SK-N-MC (cell line): ENCODE measurements at regions not wholly inside any gene's neighbourhood (a gene's known extent, or its start where the extent isn't known, plus 50 kb on each side); places are given as distances from the start of the nearest gene placed in this dataset.

Experiments
- EZH2 ChIP-seq: fragments of 200-600 bp; sonication (generic); IDR thresholded peaks from one replicate; pipeline ENCODE4 v1.6.1; 2017; ENCODE audit warnings: antibody characterized with exemption
- FOXP2 ChIP-seq: optimal IDR thresholded peaks from 2 replicates; pipeline ENCODE3; 2011; ENCODE audit warnings: mild to moderate bottlenecking, moderate library complexity; ENCODE audit not compliant: insufficient read depth; ENCODE audit errors: extremely low read length, control extremely low read depth
- POLR2AphosphoS5 ChIP-seq: IDR thresholded peaks from 2 replicates; pipeline ENCODE4 v1.6.1; 2012; ENCODE audit warnings: mild to moderate bottlenecking, low read depth, low read length, borderline replicate concordance

DNA sequence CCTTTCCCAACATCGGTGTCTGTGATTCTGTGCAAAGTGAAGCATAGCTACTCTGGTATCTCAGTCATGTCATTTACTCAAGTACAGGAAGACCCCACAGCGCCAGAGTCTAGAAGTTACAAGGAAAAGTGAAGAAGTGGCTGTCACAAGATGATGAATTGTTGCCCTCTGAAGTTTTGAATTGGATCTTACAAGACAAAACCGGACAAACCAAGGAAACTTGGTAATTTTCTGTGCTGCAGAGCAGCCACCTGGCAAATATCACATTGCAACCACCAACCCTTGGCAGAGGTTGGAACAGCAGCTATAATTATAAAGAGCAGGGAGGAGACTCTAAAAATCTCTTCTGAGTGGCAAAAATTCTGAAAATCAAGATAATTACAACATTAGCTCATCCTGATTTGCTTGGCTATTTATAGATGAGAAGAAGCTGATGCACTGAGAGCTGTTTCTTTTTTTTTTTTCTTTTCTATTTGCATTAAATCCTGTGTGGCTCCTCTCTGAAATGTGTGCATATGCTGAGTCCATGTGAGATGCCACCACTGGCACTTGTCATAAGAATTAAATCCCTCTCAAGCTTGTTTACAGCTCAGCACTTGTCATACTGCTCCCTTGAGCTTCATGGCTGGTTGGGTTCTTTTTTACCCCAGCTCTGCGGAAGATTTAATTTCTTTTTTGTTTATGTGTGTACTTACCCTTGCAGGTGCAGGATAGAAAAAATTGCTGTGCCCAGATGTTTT is 68.0 kb upstream of the MNS1 start:
- no peak for TF ChIP-seq EZH2
- TF ChIP-seq FOXP2 = no peak
- no peak for TF ChIP-seq POLR2AphosphoS5
